ENCODE measurements at regions not wholly inside any gene's neighbourhood (a gene's known extent, or its start where the extent isn't known, plus 50 kb on each side); places are given as distances from the start of the nearest gene placed in this dataset.

- TF ChIP-seq HNF4G (IDR thresholded peaks at IDR 0.05), result no peak
- TF ChIP-seq ATF3 (IDR thresholded peaks at IDR 0.05), result no peak
- TF ChIP-seq HNF4A (conservative IDR thresholded peaks at IDR 0.05), result no peak
- TF ChIP-seq YY1 (IDR thresholded peaks at IDR 0.05), result no peak
- no peak for TF ChIP-seq SP1 (IDR thresholded peaks at IDR 0.05)
- no peak for TF ChIP-seq FOXA2 (IDR thresholded peaks at IDR 0.05)
- no peak for TF ChIP-seq REST (IDR thresholded peaks at IDR 0.05)
- no peak for TF ChIP-seq CTCF (IDR thresholded peaks at IDR 0.05; ENCODE audit: low read depth, low read length, missing input control)
- TF ChIP-seq NR2F2 (IDR thresholded peaks at IDR 0.05), result no peak
- no peak for TF ChIP-seq MAX (IDR thresholded peaks at IDR 0.05)
- no peak for TF ChIP-seq RXRA (IDR thresholded peaks at IDR 0.05)
- TF ChIP-seq TAF1 (conservative IDR thresholded peaks at IDR 0.05), result no peak
- no peak for TF ChIP-seq ZBTB33 (IDR thresholded peaks at IDR 0.05)
- no peak for TF ChIP-seq JUND (IDR thresholded peaks at IDR 0.05)
- no peak for TF ChIP-seq FOXA1 (IDR thresholded peaks at IDR 0.05)
- no peak for TF ChIP-seq GABPA (IDR thresholded peaks at IDR 0.05 in 1 of 2, conservative IDR thresholded peaks at IDR 0.05 in 1 of 2)
- no peak for TF ChIP-seq RAD21 (IDR thresholded peaks at IDR 0.05)
- H3K36me3 ChIP-seq (ENCODE audit: control insufficient read depth in 4 of 4, insufficient read depth in 3 of 4, low read depth in 1 of 4, low read length in 3 of 4), result no peaks in the 10 kb centered on the region
- WGBS, result 85% methylated on average over 6 of the region's 6 CpGs
- no peaks in the 10 kb centered on the region for H3K27me3 ChIP-seq (ENCODE audit: control insufficient read depth in 4 of 4, insufficient read depth in 4 of 4, low read length in 3 of 4)
- no peaks in the 10 kb centered on the region for H3K9me3 ChIP-seq (ENCODE audit: control insufficient read depth in 4 of 4, low read length in 3 of 4)
- no peak overlapping the region for H3K4me3 ChIP-seq (ENCODE audit: low read depth in 1 of 3, low read length in 3 of 3)
- H3K4me1 ChIP-seq (ENCODE audit: control insufficient read depth in 4 of 4, insufficient read depth in 4 of 4, low read length in 3 of 4), result no peaks in the 10 kb centered on the region
- DNase-seq (ENCODE audit: low spot score), result no peak
- H3K27ac ChIP-seq (ENCODE audit: low read depth in 1 of 2, low read length in 2 of 2), result peak overlapping the region in 1 of 2 donors; percentile 34
- no peak overlapping the region for H3K9ac ChIP-seq (ENCODE audit: low read depth in 1 of 2, low read length in 2 of 2)
Measured at GRCh38 chr15:47588958-47589357, 128.3 kb upstream of the SEMA6D start.

GRCh38 chr15:47598996-47599395 lies 118.3 kb upstream of the SEMA6D start:
- no peaks in the 10 kb centered on the region for H3K4me1 ChIP-seq (ENCODE audit: control insufficient read depth in 4 of 4, insufficient read depth in 4 of 4, low read length in 3 of 4)
- no peak for DNase-seq (ENCODE audit: low spot score)
- H3K27me3 ChIP-seq (ENCODE audit: control insufficient read depth in 4 of 4, insufficient read depth in 4 of 4, low read length in 3 of 4), result no peaks in the 10 kb centered on the region
- no peak overlapping the region for H3K4me3 ChIP-seq (ENCODE audit: low read depth in 1 of 3, low read length in 3 of 3)
- no peak overlapping the region for H3K27ac ChIP-seq (ENCODE audit: low read depth in 1 of 2, low read length in 2 of 2)
- H3K9ac ChIP-seq (ENCODE audit: low read depth in 1 of 2, low read length in 2 of 2), result no peak overlapping the region
- 53% methylated on average over 3 of the region's 3 CpGs for WGBS
- peaks cover 0 to 3% (median 0%) of the 10 kb centered on the region in 4 donors for H3K9me3 ChIP-seq (ENCODE audit: control insufficient read depth in 4 of 4, low read length in 3 of 4)
- H3K36me3 ChIP-seq (ENCODE audit: control insufficient read depth in 4 of 4, insufficient read depth in 3 of 4, low read depth in 1 of 4, low read length in 3 of 4), result no peaks in the 10 kb centered on the region
- TF ChIP-seq ZBTB33 (IDR thresholded peaks at IDR 0.05) (no peak), CTCF (IDR thresholded peaks at IDR 0.05; ENCODE audit: low read depth, low read length, missing input control) (no peak), GABPA (IDR thresholded peaks at IDR 0.05 in 1 of 2, conservative IDR thresholded peaks at IDR 0.05 in 1 of 2) (no peak), HNF4A (conservative IDR thresholded peaks at IDR 0.05) (no peak), JUND (IDR thresholded peaks at IDR 0.05) (no peak), ATF3 (IDR thresholded peaks at IDR 0.05) (no peak), MAX (IDR thresholded peaks at IDR 0.05) (no peak)
